ENCODE measurements at regions not wholly inside any gene's neighbourhood (a gene's known extent, or its start where the extent isn't known, plus 50 kb on each side); places are given as distances from the start of the nearest gene placed in this dataset.

DNA sequence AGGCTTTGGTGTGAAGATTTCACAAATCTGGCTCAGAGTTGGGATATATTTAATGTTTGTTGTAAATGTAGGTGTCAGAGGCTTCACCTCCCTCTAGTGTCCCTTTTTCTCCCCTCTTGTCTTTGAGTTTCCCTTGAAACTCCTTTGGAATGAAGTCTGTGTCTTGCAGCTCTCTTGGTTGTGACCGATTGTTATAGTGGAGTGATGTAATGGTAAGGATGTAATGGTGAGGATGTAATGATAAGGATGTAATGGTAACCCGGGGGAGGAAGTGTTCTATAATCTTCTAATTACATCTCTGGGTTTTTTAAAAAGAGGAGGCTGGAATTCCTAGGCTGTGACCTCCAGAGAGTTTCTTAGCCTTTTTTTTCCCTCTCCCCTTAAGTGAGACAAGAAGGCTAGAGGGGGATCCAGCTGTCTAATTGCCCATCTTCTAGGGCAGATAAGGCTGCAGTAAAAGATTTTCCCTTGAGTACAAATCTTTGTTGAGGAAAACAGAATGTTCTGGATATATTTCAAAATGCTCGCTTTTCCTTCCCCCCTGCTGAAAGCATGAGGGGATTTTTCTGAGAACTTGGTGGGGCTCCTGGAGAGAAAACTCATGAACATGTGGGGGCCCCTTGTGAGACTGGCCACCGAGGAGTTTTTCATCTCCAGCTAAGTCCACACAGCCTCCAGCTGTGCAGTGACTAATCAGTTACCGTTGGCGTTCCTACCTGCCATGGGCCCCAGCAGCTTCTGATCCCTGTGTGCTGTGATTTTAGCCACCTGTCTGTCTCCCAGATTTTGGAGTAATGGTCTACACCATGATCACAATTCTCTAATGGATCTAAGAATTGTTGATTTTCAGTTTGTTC lies 156.7 kb upstream of the PMEPA1 start:
- DNase-seq (ENCODE audit: low read depth): no peak
- TF ChIP-seq, protein P1, sequence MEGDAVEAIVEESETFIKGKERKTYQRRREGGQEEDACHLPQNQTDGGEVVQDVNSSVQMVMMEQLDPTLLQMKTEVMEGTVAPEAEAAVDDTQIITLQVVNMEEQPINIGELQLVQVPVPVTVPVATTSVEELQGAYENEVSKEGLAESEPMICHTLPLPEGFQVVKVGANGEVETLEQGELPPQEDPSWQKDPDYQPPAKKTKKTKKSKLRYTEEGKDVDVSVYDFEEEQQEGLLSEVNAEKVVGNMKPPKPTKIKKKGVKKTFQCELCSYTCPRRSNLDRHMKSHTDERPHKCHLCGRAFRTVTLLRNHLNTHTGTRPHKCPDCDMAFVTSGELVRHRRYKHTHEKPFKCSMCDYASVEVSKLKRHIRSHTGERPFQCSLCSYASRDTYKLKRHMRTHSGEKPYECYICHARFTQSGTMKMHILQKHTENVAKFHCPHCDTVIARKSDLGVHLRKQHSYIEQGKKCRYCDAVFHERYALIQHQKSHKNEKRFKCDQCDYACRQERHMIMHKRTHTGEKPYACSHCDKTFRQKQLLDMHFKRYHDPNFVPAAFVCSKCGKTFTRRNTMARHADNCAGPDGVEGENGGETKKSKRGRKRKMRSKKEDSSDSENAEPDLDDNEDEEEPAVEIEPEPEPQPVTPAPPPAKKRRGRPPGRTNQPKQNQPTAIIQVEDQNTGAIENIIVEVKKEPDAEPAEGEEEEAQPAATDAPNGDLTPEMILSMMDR (IDR thresholded peaks at IDR 0.05; ENCODE audit: insufficient read depth, low read depth, low read length): no peak
- no peak overlapping the region for H3K4me3 ChIP-seq (ENCODE audit: low read depth, low read length)

DNA sequence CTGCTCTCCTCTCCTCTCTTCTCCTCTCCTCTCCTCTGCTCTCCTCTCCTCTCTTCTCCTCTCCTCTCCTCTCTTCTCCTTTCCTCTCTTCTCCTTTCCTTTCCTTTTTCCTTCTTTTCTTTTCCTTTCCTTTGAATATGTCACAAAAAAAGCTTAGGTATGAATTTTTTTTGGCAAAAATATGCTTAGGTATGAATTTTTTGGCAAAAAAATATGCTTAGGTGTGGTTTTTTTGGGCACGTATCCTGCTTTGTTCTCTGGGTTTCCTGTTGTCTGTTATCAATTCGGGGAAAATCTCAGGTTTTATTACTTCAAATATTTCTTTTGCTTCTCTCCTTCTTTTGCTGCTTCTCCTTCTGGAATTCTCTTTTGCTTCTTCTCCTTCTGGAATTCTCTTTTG lies 155.5 kb upstream of the PMEPA1 start:
- no peak for DNase-seq (ENCODE audit: low read depth)
- no peak overlapping the region for H3K4me3 ChIP-seq (ENCODE audit: low read depth, low read length)
- TF ChIP-seq, protein P1 (IDR thresholded peaks at IDR 0.05; ENCODE audit: insufficient read depth, low read depth, low read length): no peak

DNA sequence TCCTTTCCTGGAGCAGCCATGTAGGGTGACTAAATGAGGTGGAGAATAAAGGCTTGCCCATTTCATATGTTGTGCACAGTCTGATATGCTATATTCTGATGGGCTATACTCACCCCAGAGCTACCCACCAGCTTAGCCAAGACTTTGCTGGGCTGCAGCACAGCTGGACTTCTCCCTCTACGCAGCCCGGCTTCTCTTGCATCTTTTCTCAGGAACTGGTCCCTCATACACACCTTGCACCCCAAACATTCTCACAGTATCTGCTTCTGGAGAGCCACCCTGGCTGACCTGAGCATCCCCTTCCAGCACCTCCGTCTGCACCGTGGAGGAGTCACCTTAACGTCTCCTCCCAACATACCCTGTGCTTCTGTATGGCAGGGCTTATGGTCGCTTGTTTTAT lies 150.8 kb upstream of the PMEPA1 start:
- H3K4me3 ChIP-seq (ENCODE audit: low read depth, low read length): no peak overlapping the region
- no peak for DNase-seq (ENCODE audit: low read depth)
- TF ChIP-seq, protein P1 (IDR thresholded peaks at IDR 0.05; ENCODE audit: insufficient read depth, low read depth, low read length): no peak

DNA sequence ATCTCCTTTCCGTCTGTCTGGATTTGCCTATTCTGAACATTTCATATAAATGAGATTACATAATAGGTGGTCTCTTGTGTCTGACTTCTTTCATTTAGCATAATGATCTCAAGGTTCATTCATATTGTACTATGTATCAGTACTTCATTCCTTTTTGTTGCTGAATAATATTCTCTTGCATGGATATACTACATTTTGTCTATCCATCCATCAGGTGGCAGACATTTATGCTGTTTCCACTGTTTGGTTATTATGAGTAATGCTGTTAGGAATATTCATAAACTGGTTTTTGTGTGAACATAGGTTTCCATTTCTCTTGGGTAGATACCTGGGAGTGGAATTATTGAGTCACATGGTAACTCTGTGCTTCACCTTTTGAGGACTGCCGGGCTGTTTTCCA lies 148.2 kb upstream of the PMEPA1 start:
- no peak overlapping the region for H3K4me3 ChIP-seq (ENCODE audit: low read depth, low read length)
- DNase-seq (ENCODE audit: low read depth): no peak
- TF ChIP-seq, protein P1 (IDR thresholded peaks at IDR 0.05; ENCODE audit: insufficient read depth, low read depth, low read length): no peak

DNA sequence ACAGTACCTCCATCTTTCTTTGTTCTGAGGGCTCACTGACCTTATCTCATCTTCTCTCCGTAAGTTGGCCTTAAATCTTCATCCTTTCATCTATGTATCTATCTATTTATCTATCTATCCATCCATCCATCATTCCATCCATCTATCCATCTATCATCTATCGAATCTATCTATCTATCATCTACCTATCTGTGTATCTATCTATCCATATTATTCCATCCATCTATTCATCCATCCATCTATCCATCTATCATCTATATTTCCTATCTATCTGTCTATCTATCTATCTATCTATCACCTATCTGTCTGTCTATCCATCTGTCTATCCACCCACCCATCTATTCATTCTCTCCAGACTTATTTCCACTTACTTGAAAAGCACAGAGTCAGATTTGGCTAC lies 147.3 kb upstream of the PMEPA1 start:
- TF ChIP-seq, protein P1 (IDR thresholded peaks at IDR 0.05; ENCODE audit: insufficient read depth, low read depth, low read length): no peak
- no peak for DNase-seq (ENCODE audit: low read depth)
- no peak overlapping the region for H3K4me3 ChIP-seq (ENCODE audit: low read depth, low read length)

DNA sequence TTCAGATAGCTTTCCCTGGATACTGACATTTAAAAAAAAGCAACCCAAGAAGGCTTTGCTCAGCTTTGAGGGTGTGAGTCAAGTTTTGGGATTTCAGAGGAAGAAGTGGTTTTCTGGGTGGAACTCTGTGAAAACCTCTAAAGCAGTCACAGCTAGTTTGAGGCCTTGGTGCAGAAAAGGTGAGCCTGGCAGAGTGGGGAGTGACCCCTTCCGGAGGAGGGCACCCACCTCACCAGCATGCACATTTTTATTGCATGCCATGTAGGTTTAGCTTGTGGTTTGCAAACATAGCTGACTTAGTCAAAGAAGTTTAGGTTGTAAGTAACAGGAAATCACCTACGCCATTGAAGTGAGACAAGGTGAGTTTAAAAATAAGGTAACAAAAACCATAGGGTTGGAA lies 146.8 kb upstream of the PMEPA1 start:
- no peak overlapping the region for H3K4me3 ChIP-seq (ENCODE audit: low read depth, low read length)
- no peak for DNase-seq (ENCODE audit: low read depth)
- TF ChIP-seq, protein P1 (IDR thresholded peaks at IDR 0.05; ENCODE audit: insufficient read depth, low read depth, low read length): no peak

DNA sequence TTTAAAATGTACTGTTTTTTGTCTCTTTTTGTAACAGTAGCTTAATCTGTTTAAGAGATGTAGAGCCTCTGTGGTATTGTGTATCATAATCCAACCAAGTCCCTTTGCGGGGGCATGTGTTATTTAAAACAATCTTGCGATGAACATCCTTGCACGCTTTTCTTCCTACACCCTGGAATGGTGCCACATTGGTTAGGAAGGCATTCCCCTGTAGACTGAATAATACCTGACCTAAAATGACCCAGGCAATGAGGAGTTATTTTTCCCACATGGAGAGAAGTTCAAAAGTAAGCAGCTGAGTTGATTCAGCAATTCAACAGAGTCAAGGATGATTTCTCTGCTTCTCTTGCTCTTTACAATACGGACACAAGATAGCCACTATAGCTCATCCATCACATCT lies 142.0 kb upstream of the PMEPA1 start:
- TF ChIP-seq, protein P1 (IDR thresholded peaks at IDR 0.05; ENCODE audit: insufficient read depth, low read depth, low read length): no peak
- DNase-seq (ENCODE audit: low read depth): no peak
- no peak overlapping the region for H3K4me3 ChIP-seq (ENCODE audit: low read depth, low read length)
